Neuronal stem cell (in vitro differentiated cells): ENCODE measurements at regions not wholly inside any gene's neighbourhood (a gene's known extent, or its start where the extent isn't known, plus 50 kb on each side); places are given as distances from the start of the nearest gene placed in this dataset.

Source experiments
- DNase-seq: peaks from one replicate; pipeline ENCODE4 v3.0.0-alpha.2; 2013; ENCODE audit warnings: low spot score
- H2AFZ ChIP-seq: one replicate; pipeline ENCODE4 v1.6.1; 2013; ENCODE audit warnings: mild to moderate bottlenecking, low read length, inconsistent platforms
- H2AK5ac ChIP-seq: 2 replicates; pipeline ENCODE4 v1.6.1; 2013; ENCODE audit warnings: low read depth, mild to moderate bottlenecking, inconsistent platforms, low read length, moderate library complexity, mixed read lengths
- H2BK120ac ChIP-seq: 2 replicates; pipeline ENCODE4 v1.6.1; 2013; ENCODE audit warnings: low read depth, mild to moderate bottlenecking, inconsistent platforms, low read length, moderate library complexity, mixed read lengths
- H2BK12ac ChIP-seq: one replicate; pipeline ENCODE4 v1.6.1; 2013; ENCODE audit warnings: low read length, inconsistent platforms
- H2BK15ac ChIP-seq: 2 replicates; pipeline ENCODE4 v1.6.1; 2013; ENCODE audit warnings: mild to moderate bottlenecking, low read length, inconsistent platforms, mixed read lengths
- H2BK5ac ChIP-seq: one replicate; pipeline ENCODE4 v1.6.1; 2013; ENCODE audit warnings: inconsistent platforms, mild to moderate bottlenecking, low read length, moderate library complexity
- H3K14ac ChIP-seq: one replicate; pipeline ENCODE4 v1.6.1; 2013; ENCODE audit warnings: low read length, inconsistent platforms
- H3K18ac ChIP-seq: 2 replicates; pipeline ENCODE4 v1.6.1; 2013; ENCODE audit warnings: low read length, inconsistent platforms
- H3K23ac ChIP-seq: 2 replicates; pipeline ENCODE4 v1.6.1; 2013; ENCODE audit warnings: low read depth, mild to moderate bottlenecking, mixed read lengths, low read length, inconsistent platforms; ENCODE audit not compliant: poor library complexity
- H3K27ac ChIP-seq: replicated peaks from 3 replicates; pipeline ENCODE4 v1.5.1; 2013; ENCODE audit warnings: low read length, inconsistent platforms
- H3K27me3 ChIP-seq, 3 experiments: 2 replicates each; pipeline ENCODE4 v1.6.1; 2013; ENCODE audit warnings: low read length in 3 of 3, mild to moderate bottlenecking in 2 of 3, inconsistent platforms in 1 of 3, low read depth in 1 of 3, mixed read lengths in 1 of 3, moderate library complexity in 1 of 3; ENCODE audit not compliant: control insufficient read depth in 3 of 3, insufficient read depth in 3 of 3
- H3K36me3 ChIP-seq, 2 donors: replicated peaks in 1 of 2; 2 replicates each; pipeline ENCODE4 v1.6.1; 2013; ENCODE audit warnings: low read length in 2 of 2; ENCODE audit not compliant: control insufficient read depth in 2 of 2, insufficient read depth in 2 of 2
- H3K4ac ChIP-seq: 2 replicates; pipeline ENCODE4 v1.6.1; 2013; ENCODE audit warnings: inconsistent platforms, mild to moderate bottlenecking, low read length, moderate library complexity
- H3K4me1 ChIP-seq, 2 donors: 1 replicate in 1 of 2; 2 replicates in 1 of 2; pipeline ENCODE4 v1.6.1; 2013; ENCODE audit warnings: low read length in 2 of 2, low read depth in 1 of 2; ENCODE audit not compliant: control insufficient read depth in 2 of 2, insufficient read depth in 1 of 2
- H3K4me2 ChIP-seq: one replicate; pipeline ENCODE4 v1.6.1; 2013; ENCODE audit warnings: mild to moderate bottlenecking, low read length, inconsistent platforms; ENCODE audit not compliant: insufficient read depth, poor library complexity, severe bottlenecking
- H3K4me3 ChIP-seq, 2 donors: 2 replicates each; pipeline ENCODE4 v1.5.1; 2013; ENCODE audit warnings: low read length in 2 of 2, mild to moderate bottlenecking in 2 of 2, inconsistent platforms in 1 of 2, moderate library complexity in 1 of 2
- H3K79me1 ChIP-seq: one replicate; pipeline ENCODE4 v1.6.1; 2013; ENCODE audit warnings: low read depth, mild to moderate bottlenecking, inconsistent platforms, low read length, moderate library complexity
- H3K9ac ChIP-seq: one replicate; pipeline ENCODE4 v1.6.1; 2013; ENCODE audit warnings: mild to moderate bottlenecking, low read depth, low read length, inconsistent platforms; ENCODE audit not compliant: poor library complexity
- H3K9me3 ChIP-seq, 2 donors: replicated peaks in 1 of 2; 2 replicates each; pipeline versions ENCODE3 to v1.6.1; 2013; ENCODE audit warnings: low read length in 2 of 2, mild to moderate bottlenecking in 2 of 2, inconsistent platforms in 1 of 2, low read depth in 1 of 2, mixed read lengths in 1 of 2, moderate library complexity in 1 of 2; ENCODE audit not compliant: control insufficient read depth in 2 of 2, insufficient read depth in 1 of 2
- H4K8ac ChIP-seq: one replicate; pipeline ENCODE4 v1.6.1; 2013; ENCODE audit warnings: low read depth, mild to moderate bottlenecking, inconsistent platforms, low read length, moderate library complexity
- H4K91ac ChIP-seq: one replicate; pipeline ENCODE4 v1.6.1; 2013; ENCODE audit warnings: low read length, low read depth, mild to moderate bottlenecking, inconsistent platforms; ENCODE audit not compliant: poor library complexity
- WGBS, 2 donors: extraction: QIAGEN DNeasy Blood & Tissue Kit; methylation state at CpG; one replicate each; pipeline ENCODE4 v1.1.7; 2013; ENCODE audit warnings: missing lambda C conversion rate in 2 of 2, mixed read lengths in 1 of 2; ENCODE audit not compliant: insufficient read length in 2 of 2, insufficient replicate concordance in 1 of 2; ENCODE audit errors: extremely low coverage in 2 of 2; 5-methylcytosine and 5-hydroxymethylcytosine counted together

GRCh38 chr2:66003931-66004330 is 431.0 kb upstream of the MEIS1 start:
- Histone ChIP-seq H3K4me2 (no peak overlapping the region), H3K14ac (no peak overlapping the region), H3K4ac (no peak overlapping the region), H2BK12ac (no peak overlapping the region), H3K4me1 (no peaks in the 10 kb centered on the region), H2BK5ac (no peak overlapping the region), H2BK120ac (no peak overlapping the region), H3K36me3 (no peaks in the 10 kb centered on the region), H2AFZ (no peak overlapping the region), H3K79me1 (no peaks in the 10 kb centered on the region), H3K23ac (no peak overlapping the region), H3K9ac (no peak overlapping the region), H2AK5ac (no peak overlapping the region), H3K27me3 (no peaks in the 10 kb centered on the region), H3K27ac (no peak overlapping the region), H4K91ac (no peak overlapping the region), H3K4me3 (no peak overlapping the region), H3K9me3 (no peaks in the 10 kb centered on the region), H4K8ac (no peak overlapping the region), H3K18ac (no peak overlapping the region), H2BK15ac (no peak overlapping the region)
- DNase-seq, result no peak

- Histone ChIP-seq H4K91ac (no peak overlapping the region), H4K8ac (no peak overlapping the region), H2BK120ac (no peak overlapping the region), H2AFZ (no peak overlapping the region), H3K79me1 (no peaks in the 10 kb centered on the region), H3K27ac (no peak overlapping the region), H2BK5ac (no peak overlapping the region), H3K18ac (no peak overlapping the region), H3K4me1 (no peaks in the 10 kb centered on the region), H2AK5ac (no peak overlapping the region), H3K9ac (no peak overlapping the region), H2BK12ac (no peak overlapping the region), H3K4me2 (no peak overlapping the region), H2BK15ac (no peak overlapping the region), H3K36me3 (no peaks in the 10 kb centered on the region), H3K23ac (no peak overlapping the region), H3K4ac (no peak overlapping the region), H3K9me3 (no peaks in the 10 kb centered on the region), H3K14ac (no peak overlapping the region), H3K27me3 (no peaks in the 10 kb centered on the region), H3K4me3 (no peak overlapping the region)
- WGBS, 2 donors, result no CpG with 5 or more reads among the region's 2 CpGs
- no peak for DNase-seq
These were observed 433.4 kb upstream of the MEIS1 start for GRCh38 chr2:66001538-66001937.

DNA sequence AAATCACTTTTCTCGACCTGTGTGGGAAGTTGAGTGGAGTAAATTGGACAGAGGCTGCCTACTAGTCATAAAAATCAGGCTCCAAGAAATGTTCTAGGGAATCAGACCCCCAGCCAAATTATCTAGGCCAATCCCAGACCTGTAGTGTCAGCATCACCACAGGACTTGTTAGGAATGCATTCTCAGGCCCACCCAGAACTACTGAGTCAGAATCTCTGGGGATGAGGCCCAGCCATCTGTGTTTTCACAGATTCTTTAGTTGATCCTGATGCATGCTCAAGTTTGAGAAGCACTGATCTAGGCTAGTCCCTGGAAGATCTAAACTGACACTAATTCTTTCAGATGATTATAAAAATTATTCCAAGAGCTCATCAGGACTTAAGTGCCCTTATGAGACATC is 434.0 kb upstream of the MEIS1 start:
- DNase-seq, result no peak
- Histone ChIP-seq H3K79me1 (no peaks in the 10 kb centered on the region), H2BK5ac (no peak overlapping the region), H3K27ac (no peak overlapping the region), H2BK12ac (no peak overlapping the region), H3K9me3 (no peaks in the 10 kb centered on the region), H3K27me3 (no peaks in the 10 kb centered on the region), H2BK120ac (no peak overlapping the region), H3K9ac (no peak overlapping the region), H3K18ac (no peak overlapping the region), H3K4me1 (no peaks in the 10 kb centered on the region), H3K4me3 (no peak overlapping the region), H3K4me2 (no peak overlapping the region), H3K23ac (no peak overlapping the region), H2AK5ac (no peak overlapping the region), H3K36me3 (no peaks in the 10 kb centered on the region), H4K8ac (no peak overlapping the region), H4K91ac (no peak overlapping the region), H3K14ac (no peak overlapping the region), H2AFZ (no peak overlapping the region), H2BK15ac (no peak overlapping the region), H3K4ac (no peak overlapping the region)
- WGBS, 2 donors, result no CpG with 5 or more reads among the region's 1 CpG

DNA sequence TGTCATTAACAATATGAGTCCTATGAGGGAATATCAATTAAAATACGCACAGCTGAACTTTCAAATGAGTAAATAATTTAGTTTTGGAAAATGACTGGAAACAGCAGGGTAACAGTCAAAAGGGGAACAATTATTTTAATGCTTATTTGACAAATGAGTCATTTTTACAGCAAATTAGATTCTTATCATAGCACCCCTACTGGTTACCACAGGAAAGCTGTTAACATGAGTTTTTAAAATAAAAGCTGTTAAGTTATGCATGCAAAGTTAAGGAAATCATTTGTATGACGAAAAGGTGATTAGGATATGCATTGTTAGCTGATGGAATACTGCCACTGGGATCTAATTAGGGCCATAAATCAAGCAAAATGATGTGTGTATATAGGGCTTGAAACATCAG is 435.1 kb upstream of the MEIS1 start:
- Histone ChIP-seq H3K14ac (no peak overlapping the region), H2BK12ac (no peak overlapping the region), H4K8ac (no peak overlapping the region), H2AFZ (no peak overlapping the region), H3K36me3 (no peaks in the 10 kb centered on the region), H3K23ac (no peak overlapping the region), H2AK5ac (no peak overlapping the region), H4K91ac (no peak overlapping the region), H3K4me2 (no peak overlapping the region), H2BK120ac (no peak overlapping the region), H2BK5ac (no peak overlapping the region), H3K79me1 (no peaks in the 10 kb centered on the region), H3K9me3 (no peaks in the 10 kb centered on the region), H3K18ac (no peak overlapping the region), H3K27ac (no peak overlapping the region), H3K4me1 (no peaks in the 10 kb centered on the region), H3K27me3 (no peaks in the 10 kb centered on the region), H3K4ac (no peak overlapping the region), H3K4me3 (no peak overlapping the region), H3K9ac (no peak overlapping the region), H2BK15ac (no peak overlapping the region)
- no CpG with 5 or more reads among the region's 2 CpGs for WGBS, 2 donors
- DNase-seq, result no peak
